Fibroblast of lung (primary cell): ENCODE measurements at regions not wholly inside any gene's neighbourhood (a gene's known extent, or its start where the extent isn't known, plus 50 kb on each side); places are given as distances from the start of the nearest gene placed in this dataset.

Experiments
- CTCF ChIP-seq, 2 donors: IDR thresholded peaks in 1 of 2; conservative IDR thresholded peaks in 1 of 2; 1 replicate in 1 of 2; 2 replicates in 1 of 2; pipeline ENCODE4 v1.5.1; 2011 to 2012; ENCODE audit warnings: low read length in 2 of 2, control low read depth in 1 of 2, inconsistent platforms in 1 of 2, low read depth in 1 of 2, mild to moderate bottlenecking in 1 of 2
- EZH2 ChIP-seq: IDR thresholded peaks from 2 replicates; pipeline ENCODE4 v1.5.1; 2012; ENCODE audit warnings: low read length, control low read depth, mild to moderate bottlenecking; ENCODE audit errors: missing control alignments

DNA sequence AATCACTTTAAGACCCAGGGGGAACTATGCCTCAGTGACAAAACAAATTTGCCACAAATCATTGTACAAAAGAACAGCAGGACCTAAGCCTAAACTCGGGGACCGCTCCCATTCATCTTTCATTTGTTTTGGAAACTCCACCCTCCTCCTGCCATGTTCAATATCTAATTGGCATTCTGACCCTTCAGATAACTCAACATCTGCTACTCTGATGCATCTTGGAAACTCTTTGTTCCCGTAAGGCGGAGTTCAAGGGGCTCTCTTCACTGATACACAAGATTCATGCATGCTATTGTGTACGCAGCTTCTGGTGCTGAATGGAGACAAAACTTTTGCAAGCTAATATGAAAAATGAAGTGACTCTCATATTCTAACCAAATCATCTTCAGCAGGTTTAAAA lies 187.6 kb downstream of the ZFP64 start:
- TF ChIP-seq CTCF (conservative IDR thresholded peaks at IDR 0.05 in 1 of 2, IDR thresholded peaks at IDR 0.05 in 1 of 2; ENCODE audit: low read depth in 1 of 2, low read length in 2 of 2) (no peak), EZH2 (no peak)
